GM23338 (cell line): ENCODE measurements at regions not wholly inside any gene's neighbourhood (a gene's known extent, or its start where the extent isn't known, plus 50 kb on each side); places are given as distances from the start of the nearest gene placed in this dataset.

Experiments
- ATAC-seq: fragments of 200-7000 bp; cut with Tn5 transposase; 3 replicates; pipeline ENCODE4 v1.9.1; 2020
- DNase-seq: peaks from one replicate; pipeline ENCODE4 v3.0.0-alpha.2; 2015; ENCODE audit warnings: low spot score
- H2AFZ ChIP-seq: fragments of 200-600 bp; sonication (generic); 2 replicates; pipeline ENCODE4 v1.8.0; 2016; ENCODE audit warnings: antibody characterized with exemption, mild to moderate bottlenecking, moderate library complexity
- H3F3A ChIP-seq: fragments of 200-600 bp; sonication (generic); replicated peaks from 2 replicates; pipeline ENCODE4 v1.8.0; 2017; ENCODE audit warnings: antibody characterized with exemption, mixed run types, low read depth
- H3K27ac ChIP-seq: fragments of 200-600 bp; sonication (generic); 2 replicates; pipeline ENCODE4 v1.6.1; 2016; ENCODE audit warnings: low read depth
- H3K27me3 ChIP-seq: fragments of 200-600 bp; sonication (generic); 2 replicates; pipeline ENCODE4 v1.8.0; 2016; ENCODE audit warnings: mild to moderate bottlenecking, mixed run types, moderate library complexity; ENCODE audit not compliant: insufficient read depth
- H3K36me3 ChIP-seq: fragments of 200-600 bp; sonication (generic); 2 replicates; pipeline ENCODE4 v1.8.0; 2016; ENCODE audit warnings: mild to moderate bottlenecking; ENCODE audit not compliant: insufficient read depth
- H3K4me1 ChIP-seq: fragments of 200-600 bp; sonication (generic); 2 replicates; pipeline ENCODE4 v1.8.0; 2016; ENCODE audit warnings: mild to moderate bottlenecking, moderate library complexity; ENCODE audit not compliant: insufficient read depth
- H3K4me2 ChIP-seq: fragments of 200-600 bp; sonication (generic); 2 replicates; pipeline ENCODE4 v1.7.1; 2017; ENCODE audit warnings: mixed run types
- H3K4me3 ChIP-seq: fragments of 200-600 bp; sonication (generic); 2 replicates; pipeline ENCODE4 v1.6.1; 2016; ENCODE audit warnings: mixed run types
- H3K79me2 ChIP-seq: fragments of 200-600 bp; sonication (generic); replicated peaks from 2 replicates; pipeline ENCODE4 v1.8.0; 2017; ENCODE audit warnings: mild to moderate bottlenecking; ENCODE audit not compliant: insufficient read depth
- H3K9me2 ChIP-seq: fragments of 200-600 bp; sonication (generic); 2 replicates; pipeline ENCODE4 v1.8.0; 2017; ENCODE audit not compliant: insufficient read depth
- H4K20me1 ChIP-seq: fragments of 200-600 bp; sonication (generic); replicated peaks from 2 replicates; pipeline ENCODE4 v1.8.0; 2017; ENCODE audit warnings: mild to moderate bottlenecking; ENCODE audit not compliant: insufficient read depth
- H3K27ac Mint-ChIP-seq: 2 replicates; pipeline ENCODE4 v1.8.0; 2020; ENCODE audit warnings: inconsistent platforms, mild to moderate bottlenecking, moderate library complexity, mixed read lengths
- H3K27me3 Mint-ChIP-seq: 3 replicates; pipeline ENCODE4 v1.8.0; 2022; ENCODE audit warnings: low read depth, mild to moderate bottlenecking, moderate library complexity, mixed read lengths, inconsistent platforms; ENCODE audit not compliant: insufficient read depth, poor library complexity
- H3K36me3 Mint-ChIP-seq: 3 replicates; pipeline ENCODE4 v1.8.0; 2021; ENCODE audit warnings: low read depth, mild to moderate bottlenecking, inconsistent platforms, moderate library complexity, mixed read lengths
- H3K4me1 Mint-ChIP-seq: 3 replicates; pipeline ENCODE4 v1.8.0; 2020; ENCODE audit warnings: mild to moderate bottlenecking, inconsistent platforms, mixed read lengths
- H3K4me3 Mint-ChIP-seq: 3 replicates; pipeline ENCODE4 v1.8.0; 2021; ENCODE audit warnings: moderate library complexity, mild to moderate bottlenecking, inconsistent platforms, mixed read lengths
- H3K9me3 Mint-ChIP-seq: 3 replicates; pipeline ENCODE4 v1.8.0; 2020; ENCODE audit warnings: moderate library complexity, mild to moderate bottlenecking, inconsistent platforms, mixed read lengths
- CREB1 ChIP-seq: fragments of 250-450 bp; sonication (Bioruptor Pico); IDR thresholded peaks from 2 replicates; pipeline ENCODE4 v1.5.0; 2020; ENCODE audit warnings: low read depth, mild to moderate bottlenecking, moderate library complexity
- CTCF ChIP-seq, 2 experiments: fragments of 200-600 bp in 1 of 2; sonication (generic) in 1 of 2; conservative IDR thresholded peaks; 2 replicates each; pipeline versions ENCODE4 v1.5.1 to v1.6.1; 2016 to 2017; ENCODE audit warnings: antibody characterized with exemption in 2 of 2, low read depth in 2 of 2, mild to moderate bottlenecking in 2 of 2, moderate library complexity in 1 of 2
- ETS1 ChIP-seq: IDR thresholded peaks from 2 replicates; pipeline ENCODE4 v1.6.1; 2016; ENCODE audit warnings: antibody characterized with exemption
- EZH2 ChIP-seq: fragments of 200-600 bp; sonication (generic); IDR thresholded peaks from one replicate; pipeline ENCODE4 v1.8.0; 2017; ENCODE audit warnings: antibody characterized with exemption, mild to moderate bottlenecking, low read depth; ENCODE audit not compliant: unreplicated experiment
- EZH2phosphoT487 ChIP-seq: fragments of 200-600 bp; sonication (generic); IDR thresholded peaks from one replicate; pipeline ENCODE4 v1.8.1; 2018; ENCODE audit warnings: antibody characterized with exemption; ENCODE audit not compliant: unreplicated experiment
- JUNB ChIP-seq: IDR thresholded peaks from one replicate; pipeline ENCODE4 v1.6.1; 2016; ENCODE audit warnings: antibody characterized with exemption; ENCODE audit not compliant: unreplicated experiment
- POLR2AphosphoS5 ChIP-seq: IDR thresholded peaks from 2 replicates; pipeline ENCODE4 v1.6.1; 2016; ENCODE audit warnings: antibody characterized with exemption, low read depth
- REST ChIP-seq: IDR thresholded peaks from one replicate; pipeline ENCODE4 v1.6.1; 2018; ENCODE audit warnings: antibody characterized with exemption; ENCODE audit not compliant: unreplicated experiment
- STAT1 ChIP-seq: IDR thresholded peaks from one replicate; pipeline ENCODE4 v1.6.1; 2016; ENCODE audit warnings: antibody characterized with exemption; ENCODE audit not compliant: unreplicated experiment
- ZNF114 ChIP-seq: fragments of 250-450 bp; sonication (Bioruptor Pico); IDR thresholded peaks from 2 replicates; pipeline ENCODE4 v1.5.0; 2020; ENCODE audit warnings: mild to moderate bottlenecking, moderate library complexity
- ZNF331 ChIP-seq: fragments of 250-450 bp; sonication (Bioruptor Pico); IDR thresholded peaks from 2 replicates; pipeline ENCODE4 v1.5.0; 2020; ENCODE audit warnings: low read depth, mild to moderate bottlenecking, moderate library complexity

DNA sequence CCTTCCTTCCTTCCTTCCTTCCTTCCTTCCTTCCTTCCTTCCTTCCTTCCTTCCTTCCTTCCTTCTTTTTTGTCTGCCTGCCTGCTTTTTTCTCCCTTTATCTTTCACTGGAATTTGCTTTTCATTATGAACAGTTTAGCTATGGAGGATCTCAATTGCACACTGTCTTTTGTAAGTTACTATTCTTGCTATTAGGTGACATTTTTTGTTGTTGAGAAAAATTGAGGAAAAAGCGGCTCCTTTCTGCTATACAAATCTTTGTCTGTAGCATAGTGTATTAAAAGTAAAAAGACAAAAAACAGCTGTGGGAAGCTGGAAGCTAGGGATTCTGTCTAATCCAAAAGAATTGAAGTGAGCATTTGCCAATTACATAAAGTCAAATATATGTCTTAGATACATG lies 448.7 kb downstream of the DCDC2C start:
- ATAC-seq (no peak), DNase-seq (no peak)
- no peaks in the 10 kb centered on the region for H3K27me3 ChIP-seq
- no peaks in the 10 kb centered on the region for H3F3A ChIP-seq
- Mint-ChIP-seq H3K27me3 (no peaks in the 10 kb centered on the region), H3K36me3 (peaks cover 9% of the 10 kb centered on the region; the same call in 2 of the 3 replicates), H3K9me3 (peaks cover 79% of the 10 kb centered on the region), H3K4me1 (no peaks in the 10 kb centered on the region), H3K4me3 (no peak overlapping the region), H3K27ac (no peak overlapping the region)
- peaks cover 2% of the 10 kb centered on the region; the same call in 1 of the 2 replicates for H3K36me3 ChIP-seq
- H3K9me2 ChIP-seq = no peaks in the 10 kb centered on the region
- H3K4me2 ChIP-seq = no peak overlapping the region
- H3K4me1 ChIP-seq = no peaks in the 10 kb centered on the region
- no peak overlapping the region for H3K4me3 ChIP-seq
- TF ChIP-seq ETS1 (no peak), CTCF (conservative IDR thresholded peaks at IDR 0.05; ENCODE audit: low read depth in 2 of 2) (no peak), REST (no peak), EZH2phosphoT487 (no peak), CREB1 (no peak), ZNF331 (CRISPR knock-in tag) (no peak), JUNB (no peak), EZH2 (no peak)
- no peak overlapping the region for H2AFZ ChIP-seq
- no peaks in the 10 kb centered on the region for H3K79me2 ChIP-seq
- no peaks in the 10 kb centered on the region for H4K20me1 ChIP-seq
- H3K27ac ChIP-seq = no peak overlapping the region

DNA sequence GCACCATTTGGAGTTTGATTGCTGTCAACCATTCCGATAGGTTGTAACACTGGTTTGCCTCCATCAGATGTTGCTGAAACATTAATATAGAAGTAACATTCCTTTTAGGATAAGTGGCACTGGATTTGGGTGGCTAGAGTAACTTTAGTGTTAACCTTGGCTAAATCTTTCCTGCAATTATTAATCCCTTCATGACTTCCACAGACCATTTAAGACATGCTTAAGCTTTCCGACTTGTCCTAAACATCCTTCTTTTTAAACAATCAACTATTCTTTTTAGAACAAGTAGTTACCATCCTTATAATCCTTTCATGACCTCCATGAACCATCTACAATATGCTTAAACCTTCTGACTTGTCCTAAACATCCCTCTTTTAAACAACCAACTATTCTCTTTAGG lies 465.5 kb downstream of the DCDC2C start:
- Histone ChIP-seq H3K27ac (no peak overlapping the region), H4K20me1 (no peaks in the 10 kb centered on the region), H3K79me2 (no peaks in the 10 kb centered on the region), H3K27me3 (no peaks in the 10 kb centered on the region), H3K4me2 (no peak overlapping the region), H3K4me1 (no peaks in the 10 kb centered on the region), H3K4me3 (no peak overlapping the region), H3F3A (no peaks in the 10 kb centered on the region), H3K9me2 (no peaks in the 10 kb centered on the region), H3K36me3 (no peaks in the 10 kb centered on the region), H2AFZ (no peak overlapping the region)
- no peak overlapping the region for H3K4me3 Mint-ChIP-seq
- peaks cover 6% of the 10 kb centered on the region for H3K27me3 Mint-ChIP-seq
- peak; percentile 17 for DNase-seq
- H3K36me3 Mint-ChIP-seq = peaks cover 32% of the 10 kb centered on the region; the same call in 2 of the 3 replicates
- H3K4me1 Mint-ChIP-seq = no peaks in the 10 kb centered on the region
- no peak overlapping the region for H3K27ac Mint-ChIP-seq
- no peak for ATAC-seq
- peaks cover 78% of the 10 kb centered on the region for H3K9me3 Mint-ChIP-seq
- no peak for TF ChIP-seq POLR2AphosphoS5
- no peak for TF ChIP-seq STAT1
- no peak for TF ChIP-seq CREB1
- TF ChIP-seq ZNF114 (CRISPR knock-in tag) = no peak
- no peak for TF ChIP-seq REST
